H1 (cell line): ENCODE measurements at regions not wholly inside any gene's neighbourhood (a gene's known extent, or its start where the extent isn't known, plus 50 kb on each side); places are given as distances from the start of the nearest gene placed in this dataset.

Source experiments
- CTCF ChIA-PET: fragments of 300-600 bp; sonication (Branson Sonifier 250); formaldehyde crosslinking; loops from one replicate; lab custom pipeline; 2021; ENCODE audit not compliant: partially characterized antibody; lab: Charles Lee
- POLR2A ChIA-PET: fragments of 300-600 bp; sonication (Branson Sonifier 250); formaldehyde crosslinking; loops from one replicate; lab custom pipeline; 2021; ENCODE audit warnings: inconsistent platforms; ENCODE audit not compliant: partially characterized antibody; lab: Charles Lee
- DNase-seq, 2 experiments: peaks; one replicate each; pipeline versions ENCODE4 v3.0.0 to v3.0.0-alpha.2; 2010 to 2022; ENCODE audit warnings: low spot score in 2 of 2, low read depth in 1 of 2, mixed read lengths in 1 of 2
- FAIRE-seq: peaks from 2 replicates; lab custom pipeline; 2011; peaks lifted over from hg19 to GRCh38; lab: Jason Lieb, UNC
- H2AFZ ChIP-seq: 2 replicates; pipeline ENCODE4 v1.8.1; 2012; ENCODE audit warnings: low read length, inconsistent platforms
- H2AK5ac ChIP-seq: 2 replicates; pipeline ENCODE4 v1.6.1; 2013; ENCODE audit warnings: low read depth, low read length
- H2BK120ac ChIP-seq: replicated peaks from 2 replicates; pipeline ENCODE3; 2013; ENCODE audit warnings: low read depth, low read length, inconsistent platforms
- H2BK12ac ChIP-seq: 2 replicates; pipeline ENCODE4 v1.6.1; 2013; ENCODE audit warnings: low read depth, low read length
- H2BK15ac ChIP-seq: 2 replicates; pipeline ENCODE4 v1.6.1; 2013; ENCODE audit warnings: low read length
- H2BK20ac ChIP-seq: 2 replicates; pipeline ENCODE4 v1.6.1; 2013; ENCODE audit warnings: low read length
- H2BK5ac ChIP-seq: 2 replicates; pipeline ENCODE4 v1.6.1; 2013; ENCODE audit warnings: low read depth, low read length
- H3K14ac ChIP-seq: 2 replicates; pipeline ENCODE4 v1.6.1; 2013; ENCODE audit warnings: inconsistent platforms; ENCODE audit not compliant: insufficient read length
- H3K18ac ChIP-seq: 2 replicates; pipeline ENCODE4 v1.6.1; 2013; ENCODE audit warnings: low read length; ENCODE audit errors: extremely low read depth
- H3K23ac ChIP-seq: 2 replicates; pipeline ENCODE4 v1.6.1; 2013; ENCODE audit warnings: inconsistent platforms; ENCODE audit not compliant: insufficient read length
- H3K23me2 ChIP-seq: 2 replicates; pipeline ENCODE4 v1.6.1; 2013; ENCODE audit warnings: low read depth, low read length
- H3K27ac ChIP-seq: 2 replicates; pipeline ENCODE4 v1.6.1; 2011; ENCODE audit warnings: low read depth, low read length, inconsistent platforms
- H3K27me3 ChIP-seq, 4 experiments: replicated peaks in 1 of 4; 1 replicate in 1 of 4; 2 replicates in 3 of 4; pipeline versions ENCODE4 v1.6.1 to v1.8.1; 2011 to 2013; ENCODE audit warnings: low read length in 3 of 4, mild to moderate bottlenecking in 3 of 4, inconsistent platforms in 2 of 4, mixed read lengths in 2 of 4, moderate library complexity in 1 of 4; ENCODE audit not compliant: control insufficient read depth in 3 of 4, insufficient read depth in 3 of 4; ENCODE audit errors: extremely low read depth in 1 of 4
- H3K36me3 ChIP-seq, 4 experiments: 2 replicates each; pipeline versions ENCODE4 v1.6.1 to v1.8.1; 2011 to 2013; ENCODE audit warnings: mild to moderate bottlenecking in 4 of 4, low read length in 3 of 4, moderate library complexity in 2 of 4, control low read depth in 1 of 4, inconsistent platforms in 1 of 4; ENCODE audit not compliant: insufficient read depth in 4 of 4, control insufficient read depth in 2 of 4
- H3K4ac ChIP-seq: replicated peaks from 2 replicates; pipeline ENCODE3; 2013; ENCODE audit warnings: low read length, low read depth, mixed read lengths, inconsistent platforms; ENCODE audit not compliant: insufficient read length
- H3K4me1 ChIP-seq, 4 experiments: replicated peaks in 1 of 4; 1 replicate in 1 of 4; 2 replicates in 3 of 4; pipeline versions ENCODE4 v1.6.1 to v1.8.1; 2011 to 2013; ENCODE audit warnings: low read length in 3 of 4, inconsistent platforms in 2 of 4, mixed read lengths in 1 of 4; ENCODE audit not compliant: insufficient read depth in 4 of 4, control insufficient read depth in 3 of 4
- H3K4me2 ChIP-seq, 2 experiments: 2 replicates each; pipeline versions ENCODE4 v1.6.1 to v1.8.1; 2011 to 2013; ENCODE audit warnings: low read depth in 2 of 2, low read length in 2 of 2, control low read depth in 1 of 2, inconsistent platforms in 1 of 2, mild to moderate bottlenecking in 1 of 2; ENCODE audit not compliant: insufficient read depth in 1 of 2
- H3K4me3 ChIP-seq, 4 experiments: fragments of 200-600, 300-600 bp in 1 of 4; sonication (generic), shearing (Covaris generic), sonication (Bioruptor Twin) in 1 of 4; 2 replicates each; pipeline versions ENCODE4 v1.5.1 to v1.8.1; 2011 to 2016; ENCODE audit warnings: low read length in 4 of 4, low read depth in 3 of 4, control low read depth in 2 of 4, inconsistent platforms in 2 of 4, mild to moderate bottlenecking in 2 of 4, mixed read lengths in 1 of 4, moderate library complexity in 1 of 4; ENCODE audit not compliant: insufficient read depth in 2 of 4; ENCODE audit errors: extremely low read depth in 1 of 4
- H3K56ac ChIP-seq: replicated peaks from 2 replicates; pipeline ENCODE3; 2013; ENCODE audit warnings: low read depth, mild to moderate bottlenecking, mixed read lengths, low read length, inconsistent platforms; ENCODE audit not compliant: insufficient read length
- H3K79me1 ChIP-seq: 2 replicates; pipeline ENCODE4 v1.6.1; 2013; ENCODE audit warnings: low read depth, low read length, control low read depth
- H3K79me2 ChIP-seq, 2 experiments: 2 replicates each; pipeline versions ENCODE4 v1.6.1 to v1.8.1; 2012 to 2013; ENCODE audit warnings: low read length in 2 of 2, mild to moderate bottlenecking in 2 of 2, inconsistent platforms in 1 of 2; ENCODE audit not compliant: insufficient read depth in 2 of 2, control insufficient read depth in 1 of 2
- H3K9ac ChIP-seq, 4 experiments: replicated peaks in 1 of 4; 1 replicate in 1 of 4; 2 replicates in 3 of 4; pipeline versions ENCODE4 v1.6.1 to v1.8.1; 2011 to 2013; ENCODE audit warnings: low read depth in 3 of 4, low read length in 3 of 4, control low read depth in 2 of 4, mild to moderate bottlenecking in 2 of 4, moderate library complexity in 2 of 4, inconsistent platforms in 1 of 4; ENCODE audit errors: extremely low read depth in 1 of 4
- H3K9me3 ChIP-seq, 2 experiments: 2 replicates each; pipeline versions ENCODE4 v1.6.1 to v1.8.1; 2012 to 2013; ENCODE audit warnings: mild to moderate bottlenecking in 2 of 2, moderate library complexity in 2 of 2, control low read depth in 1 of 2, inconsistent platforms in 1 of 2, low read depth in 1 of 2, low read length in 1 of 2, mixed read lengths in 1 of 2; ENCODE audit not compliant: insufficient read depth in 2 of 2
- H4K20me1 ChIP-seq, 2 experiments: replicated peaks in 1 of 2; 2 replicates each; pipeline versions ENCODE3 to v1.8.1; 2011 to 2013; ENCODE audit warnings: inconsistent platforms in 2 of 2, low read length in 2 of 2, mild to moderate bottlenecking in 1 of 2; ENCODE audit not compliant: insufficient read depth in 2 of 2, control insufficient read depth in 1 of 2
- H4K5ac ChIP-seq: 2 replicates; pipeline ENCODE4 v1.6.1; 2013; ENCODE audit warnings: low read length, low read depth, mixed read lengths, inconsistent platforms; ENCODE audit not compliant: insufficient read length
- H4K8ac ChIP-seq: 2 replicates; pipeline ENCODE4 v1.8.0; 2013; ENCODE audit warnings: mild to moderate bottlenecking, moderate library complexity, low read length, inconsistent platforms; ENCODE audit not compliant: insufficient read depth; ENCODE audit errors: extremely low read depth
- H4K91ac ChIP-seq: replicated peaks from 2 replicates; pipeline ENCODE3; 2013; ENCODE audit warnings: low read length, mixed read lengths, inconsistent platforms; ENCODE audit not compliant: insufficient read length
- CBX5 ChIP-seq: fragments of 300-800, 300-1000 bp; sonication (generic); IDR thresholded peaks from 2 replicates; pipeline ENCODE4 v1.7.1; 2016; ENCODE audit warnings: antibody characterized with exemption, low read length, low read depth
- CEBPB ChIP-seq: IDR thresholded peaks from 2 replicates; pipeline ENCODE4 v1.6.1; 2012; ENCODE audit warnings: low read depth, low read length
- FOSL1 ChIP-seq: IDR thresholded peaks from 2 replicates; pipeline ENCODE4 v1.6.1; 2011; ENCODE audit warnings: mild to moderate bottlenecking, low read depth, low read length, moderate library complexity; ENCODE audit not compliant: insufficient read depth
- JUN ChIP-seq: IDR thresholded peaks from 2 replicates; pipeline ENCODE4 v1.6.1; 2011; ENCODE audit warnings: low read depth, mild to moderate bottlenecking, improper control_type of control experiment, low read length
- MAFK ChIP-seq: IDR thresholded peaks from 2 replicates; pipeline ENCODE4 v1.6.1; 2012; ENCODE audit warnings: low read depth, mild to moderate bottlenecking, improper control_type of control experiment, low read length
- NANOG ChIP-seq: IDR thresholded peaks from 2 replicates; pipeline ENCODE4 v1.6.1; 2011; ENCODE audit warnings: low read length, low read depth, mild to moderate bottlenecking, inconsistent platforms; ENCODE audit not compliant: insufficient read depth, poor library complexity, severe bottlenecking
- RBBP5 ChIP-seq: IDR thresholded peaks from 2 replicates; pipeline ENCODE4 v1.7.1; 2012; ENCODE audit warnings: low read depth, mild to moderate bottlenecking, inconsistent platforms, low read length, moderate library complexity, borderline replicate concordance
- RXRA ChIP-seq: IDR thresholded peaks from 2 replicates; pipeline ENCODE4 v1.6.1; 2011; ENCODE audit warnings: low read depth, mild to moderate bottlenecking, low read length, moderate library complexity; ENCODE audit not compliant: insufficient read depth
- SAP30 ChIP-seq: fragments of 300-600 bp; sonication (generic); IDR thresholded peaks from 2 replicates; pipeline ENCODE4 v1.7.1; 2012; ENCODE audit warnings: low read length, moderate library complexity, mild to moderate bottlenecking, inconsistent platforms; ENCODE audit not compliant: insufficient read depth, insufficient replicate concordance
- SIRT6 ChIP-seq: IDR thresholded peaks from one replicate; pipeline ENCODE4 v1.7.1; 2012; ENCODE audit warnings: low read length, inconsistent platforms
- SP1 ChIP-seq: IDR thresholded peaks from 2 replicates; pipeline ENCODE4 v1.6.1; 2011; ENCODE audit warnings: low read depth, low read length
- SRF ChIP-seq: IDR thresholded peaks from 2 replicates; pipeline ENCODE4 v1.6.1; 2011; ENCODE audit warnings: mild to moderate bottlenecking, low read depth, low read length, moderate library complexity
- TBP ChIP-seq: IDR thresholded peaks from 2 replicates; pipeline ENCODE4 v1.6.1; 2011; ENCODE audit warnings: low read depth, low read length, improper control_type of control experiment
- TCF12 ChIP-seq: IDR thresholded peaks from 2 replicates; pipeline ENCODE4 v1.6.1; 2011; ENCODE audit warnings: low read depth, mild to moderate bottlenecking, low read length
- ZNF274 ChIP-seq: IDR thresholded peaks from 2 replicates; pipeline ENCODE4 v1.7.0; 2012; ENCODE audit warnings: low read length, borderline replicate concordance; ENCODE audit errors: extremely low read depth
- WGBS, 2 experiments: shearing (Covaris generic) in 1 of 2; methylation state at CpG; one replicate each; pipeline versions ENCODE4 v1.1.6 to v1.1.7; 2013 to 2015; ENCODE audit warnings: low lambda C conversion rate in 2 of 2, mixed read lengths in 2 of 2, inconsistent platforms in 1 of 2, low coverage in 1 of 2, missing lambda C conversion rate in 1 of 2; ENCODE audit not compliant: insufficient replicate concordance in 2 of 2, insufficient coverage in 1 of 2, insufficient read length in 1 of 2; ENCODE audit errors: extremely low coverage in 1 of 2, missing lambda C conversion rate in 1 of 2; 5-methylcytosine and 5-hydroxymethylcytosine counted together

- no peak overlapping the region for H3K23ac ChIP-seq
- no peak for FAIRE-seq
- CTCF ChIA-PET: interaction anchor here (0.9 to 19.6 kb wide), 11 partner anchors 9 to 226 kb away, joined by 3 to 239 read pairs (median 5); no protein-coding TSS in a partner anchor
Observed at GRCh38 chr6:41459738-41460137, 86.4 kb upstream of the FOXP4 start.

More at GRCh38 chr6:41459738-41460137, 86.4 kb upstream of the FOXP4 start:
- Histone ChIP-seq H3K79me2 (no peaks in the 10 kb centered on the region), H2AK5ac (no peak overlapping the region), H3K56ac (no peak overlapping the region), H4K8ac (no peak overlapping the region), H3K27me3 (peaks cover 0 to 23% (median 13%) of the 10 kb centered on the region in 4 experiments; a peak in 6 of 7 replicates), H3K9ac (no peak overlapping the region), H2BK12ac (no peak overlapping the region), H4K5ac (no peak overlapping the region), H3K79me1 (no peaks in the 10 kb centered on the region), H3K4me2 (no peak overlapping the region), H3K4me3 (no peak overlapping the region), H3K14ac (no peak overlapping the region), H4K91ac (no peak overlapping the region), H3K9me3 (no peaks in the 10 kb centered on the region), H2BK5ac (no peak overlapping the region), H3K4me1 (peaks cover 9 to 30% (median 12%) of the 10 kb centered on the region in 4 experiments), H3K36me3 (no peaks in the 10 kb centered on the region), H2AFZ (no peak overlapping the region), H3K23me2 (peaks cover 3% of the 10 kb centered on the region; the same call in 1 of the 2 replicates), H2BK15ac (no peak overlapping the region), H2BK120ac (no peak overlapping the region)
- WGBS, 2 experiments: 85% methylated on average over 2 of the region's 2 CpGs; no CpG with 5 or more reads in 1 of the 2 experiments
- DNase-seq: no peak
- POLR2A ChIA-PET: interaction anchor here (0.7 to 1.5 kb wide), 4 partner anchors 8 to 97 kb away, joined by 3 to 5 read pairs (median 4); no protein-coding TSS in a partner anchor
- TF ChIP-seq TBP: no peak
- TF ChIP-seq SIRT6: no peak
- TF ChIP-seq FOSL1: no peak
- TF ChIP-seq TCF12: no peak
- TF ChIP-seq CBX5: no peak
- no peak for TF ChIP-seq MAFK
- TF ChIP-seq CEBPB: no peak
- no peak for TF ChIP-seq ZNF274
- no peak for TF ChIP-seq SP1
- no peak for TF ChIP-seq SRF
- no peak for TF ChIP-seq SAP30
- TF ChIP-seq JUN: no peak
- TF ChIP-seq RBBP5: no peak
- TF ChIP-seq RXRA: no peak
- no peak for TF ChIP-seq NANOG
- TF ChIP-seq, all 59 proteins: peak for 0
- Histone ChIP-seq H2BK20ac (no peak overlapping the region), H3K4ac (no peak overlapping the region), H3K18ac (no peak overlapping the region), H4K20me1 (no peaks in the 10 kb centered on the region), H3K27ac (no peak overlapping the region)
